Lower leg skin (tissue), 3 donors: ENCODE measurements at regions not wholly inside any gene's neighbourhood (a gene's known extent, or its start where the extent isn't known, plus 50 kb on each side); places are given as distances from the start of the nearest gene placed in this dataset.
"Not testable (repeated sequence)": the region's sequence is repeated elsewhere in the genome, so short reads cannot be mapped to it uniquely, and the experiment has no call there.

Experiments used
- CTCF ChIP-seq, 3 donors: fragments of 450-650 bp; IDR thresholded peaks; one replicate each; pipeline ENCODE4 v1.5.1; 2016; ENCODE audit warnings: antibody characterized with exemption in 3 of 3, mild to moderate bottlenecking in 3 of 3, moderate library complexity in 2 of 3
- POLR2A ChIP-seq, 2 donors: fragments of 450-650 bp; IDR thresholded peaks; one replicate each; pipeline ENCODE4 v1.6.1; 2016 to 2017; ENCODE audit warnings: antibody characterized with exemption in 2 of 2, mild to moderate bottlenecking in 1 of 2, moderate library complexity in 1 of 2

GRCh38 chr1:78310261-78310660 is 180.5 kb upstream of the PTGFR start:
- TF ChIP-seq CTCF, POLR2A (IDR thresholded peaks at IDR 0.05): not testable (repeated sequence)
